ENCODE measurements at regions not wholly inside any gene's neighbourhood (a gene's known extent, or its start where the extent isn't known, plus 50 kb on each side); places are given as distances from the start of the nearest gene placed in this dataset.
"Not testable (repeated sequence)": the region's sequence is repeated elsewhere in the genome, so short reads cannot be mapped to it uniquely, and the experiment has no call there.

DNA sequence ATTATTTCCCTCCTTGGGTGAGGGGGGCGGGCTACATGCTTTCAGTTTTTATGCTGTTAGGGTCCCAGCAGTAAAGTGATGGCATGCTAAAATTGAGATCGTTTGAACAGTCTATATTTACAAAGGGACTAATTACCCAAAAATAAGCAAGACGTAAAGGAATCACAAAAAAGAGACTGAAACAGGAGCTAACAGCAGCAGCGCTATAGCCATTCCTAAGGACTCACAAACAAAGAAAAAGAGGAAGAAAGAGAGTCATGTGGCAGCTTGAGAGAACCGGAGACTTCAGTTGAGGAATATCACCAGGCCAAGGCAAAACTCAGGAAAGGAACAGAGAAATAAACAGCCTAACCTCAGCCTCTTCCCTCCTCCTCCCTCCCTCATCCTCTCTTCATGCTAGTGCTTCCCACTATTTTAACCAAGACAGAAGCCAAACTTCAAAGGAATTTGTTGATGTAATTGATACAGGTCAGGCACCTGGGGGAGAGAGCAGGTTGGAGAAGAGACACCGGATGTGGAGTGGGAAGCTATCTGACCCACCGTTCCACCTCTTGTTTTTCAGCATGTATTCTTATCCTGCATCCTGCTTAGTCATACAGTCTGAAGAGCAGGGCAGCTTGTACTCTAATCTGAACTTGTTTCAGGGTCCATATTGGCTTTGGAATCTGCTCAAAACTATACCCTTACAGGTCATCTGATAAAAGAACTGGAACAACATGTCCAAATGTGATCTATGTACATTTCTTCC, 383.7 kb downstream of the NAF1 start:
- no peak for DNase-seq (ENCODE audit: low read depth)
- no peaks in the 10 kb centered on the region for H3K27me3 ChIP-seq (ENCODE audit: control insufficient read depth, insufficient read depth, low read length)
- no peak overlapping the region for H3K4me3 ChIP-seq (ENCODE audit: low read depth, low read length)
- TF ChIP-seq, protein P1, sequence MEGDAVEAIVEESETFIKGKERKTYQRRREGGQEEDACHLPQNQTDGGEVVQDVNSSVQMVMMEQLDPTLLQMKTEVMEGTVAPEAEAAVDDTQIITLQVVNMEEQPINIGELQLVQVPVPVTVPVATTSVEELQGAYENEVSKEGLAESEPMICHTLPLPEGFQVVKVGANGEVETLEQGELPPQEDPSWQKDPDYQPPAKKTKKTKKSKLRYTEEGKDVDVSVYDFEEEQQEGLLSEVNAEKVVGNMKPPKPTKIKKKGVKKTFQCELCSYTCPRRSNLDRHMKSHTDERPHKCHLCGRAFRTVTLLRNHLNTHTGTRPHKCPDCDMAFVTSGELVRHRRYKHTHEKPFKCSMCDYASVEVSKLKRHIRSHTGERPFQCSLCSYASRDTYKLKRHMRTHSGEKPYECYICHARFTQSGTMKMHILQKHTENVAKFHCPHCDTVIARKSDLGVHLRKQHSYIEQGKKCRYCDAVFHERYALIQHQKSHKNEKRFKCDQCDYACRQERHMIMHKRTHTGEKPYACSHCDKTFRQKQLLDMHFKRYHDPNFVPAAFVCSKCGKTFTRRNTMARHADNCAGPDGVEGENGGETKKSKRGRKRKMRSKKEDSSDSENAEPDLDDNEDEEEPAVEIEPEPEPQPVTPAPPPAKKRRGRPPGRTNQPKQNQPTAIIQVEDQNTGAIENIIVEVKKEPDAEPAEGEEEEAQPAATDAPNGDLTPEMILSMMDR (IDR thresholded peaks at IDR 0.05; ENCODE audit: insufficient read depth, low read depth, low read length) = no peak
- POLR2A ChIA-PET = no interaction called here
- CTCF ChIA-PET = no interaction called here
- no peaks in the 10 kb centered on the region for H3K36me3 ChIP-seq (ENCODE audit: control insufficient read depth, insufficient read depth, low read length)

DNA sequence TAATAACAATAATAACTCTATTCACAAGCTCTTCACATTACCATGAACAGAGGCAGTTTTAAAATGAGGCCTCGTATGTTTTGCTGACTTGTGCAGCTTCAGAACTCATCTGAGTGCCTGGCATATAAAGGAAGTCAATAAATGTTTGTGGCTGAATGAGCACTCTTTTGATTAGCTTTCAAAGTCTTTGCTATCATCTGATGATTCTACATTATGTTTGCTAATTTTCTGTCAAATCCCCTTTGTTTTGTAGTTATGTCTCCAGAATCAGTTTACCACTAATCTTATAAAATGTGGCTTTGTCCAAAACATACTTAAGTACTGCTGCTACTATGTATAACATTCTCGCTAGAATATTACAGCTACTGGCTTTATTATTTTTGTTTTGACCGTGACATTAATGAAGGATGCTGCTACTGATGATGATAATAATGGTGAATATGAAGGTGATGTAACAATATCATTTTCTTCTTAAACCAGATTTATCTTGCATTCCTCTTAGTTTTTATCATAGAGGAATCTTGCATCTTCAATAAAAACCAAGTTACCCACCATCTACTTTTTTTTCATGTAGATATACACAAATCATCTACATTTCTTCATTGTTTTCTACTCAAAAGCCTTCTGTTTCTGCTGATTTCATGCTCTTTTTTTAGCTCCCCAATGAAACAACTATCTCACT, 384.5 kb downstream of the NAF1 start:
- H3K36me3 ChIP-seq (ENCODE audit: control insufficient read depth, insufficient read depth, low read length) = no peaks in the 10 kb centered on the region
- ChIA-PET POLR2A (no interaction called here), CTCF (no interaction called here)
- TF ChIP-seq, protein P1 (IDR thresholded peaks at IDR 0.05; ENCODE audit: insufficient read depth, low read depth, low read length) = no peak
- no peak for DNase-seq (ENCODE audit: low read depth)
- H3K4me3 ChIP-seq (ENCODE audit: low read depth, low read length) = no peak overlapping the region
- H3K27me3 ChIP-seq (ENCODE audit: control insufficient read depth, insufficient read depth, low read length) = no peaks in the 10 kb centered on the region

DNA sequence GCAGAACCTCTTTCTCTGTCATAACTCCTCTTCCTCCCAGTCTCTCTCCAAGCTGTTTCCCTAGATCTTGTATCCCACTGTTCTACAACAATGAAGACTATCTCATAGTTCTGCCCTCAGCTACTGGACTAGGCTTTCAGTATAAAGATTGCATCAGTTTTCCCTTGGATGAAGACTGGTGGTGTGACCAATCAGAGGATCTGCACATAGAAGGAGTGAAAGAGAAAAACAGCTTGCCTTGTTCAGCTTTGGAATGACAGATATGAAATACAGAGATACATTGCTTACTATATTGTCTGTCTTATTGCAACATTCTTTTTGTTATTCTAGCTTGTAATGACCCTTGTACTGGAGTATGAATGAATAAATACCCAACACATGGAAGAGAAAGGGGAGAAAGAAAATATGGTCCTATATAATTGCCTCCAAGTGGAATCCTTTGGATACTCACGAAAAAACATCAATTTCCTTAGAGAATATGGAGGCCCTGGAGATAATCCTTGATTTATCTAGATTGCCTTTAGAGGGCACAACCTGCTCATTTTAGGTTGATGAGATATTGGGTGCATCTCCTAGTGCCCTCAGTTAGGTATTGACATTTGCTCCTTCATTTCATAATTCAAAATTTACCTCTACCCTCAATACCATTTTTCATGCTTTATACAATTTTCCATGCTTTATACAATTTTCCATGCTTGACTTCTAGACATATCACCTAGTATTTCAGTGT, 395.8 kb downstream of the NAF1 start:
- DNase-seq (ENCODE audit: low read depth) = no peak
- Histone ChIP-seq H3K4me3 (ENCODE audit: low read depth, low read length) (no peak overlapping the region), H3K36me3 (ENCODE audit: control insufficient read depth, insufficient read depth, low read length) (no peaks in the 10 kb centered on the region), H3K27me3 (ENCODE audit: control insufficient read depth, insufficient read depth, low read length) (no peaks in the 10 kb centered on the region)
- TF ChIP-seq, protein P1 (IDR thresholded peaks at IDR 0.05; ENCODE audit: insufficient read depth, low read depth, low read length) = no peak
- POLR2A ChIA-PET = no interaction called here
- CTCF ChIA-PET = no interaction called here

DNA sequence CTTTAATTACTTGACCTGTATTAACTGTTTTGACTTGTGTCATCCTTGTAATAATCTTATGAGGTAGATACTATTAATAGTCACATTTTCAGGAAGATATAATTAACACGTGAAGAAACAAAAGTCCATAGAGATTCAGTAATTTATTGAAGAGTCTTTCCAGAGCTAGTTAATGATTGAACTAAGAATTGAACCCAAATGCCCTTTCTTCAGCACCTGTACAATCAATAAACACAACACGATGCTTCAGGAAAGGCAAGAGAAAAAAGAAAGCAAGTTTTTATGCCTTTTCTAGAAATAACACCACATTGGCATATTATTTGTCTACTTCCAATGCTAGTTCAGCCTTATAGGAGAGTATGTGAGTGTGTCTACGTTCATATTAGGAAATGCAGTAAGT, 399.6 kb downstream of the NAF1 start:
- no peaks in the 10 kb centered on the region for H3K36me3 ChIP-seq (ENCODE audit: control insufficient read depth, insufficient read depth, low read length)
- no peaks in the 10 kb centered on the region for H3K27me3 ChIP-seq (ENCODE audit: control insufficient read depth, insufficient read depth, low read length)
- TF ChIP-seq, protein P1 (IDR thresholded peaks at IDR 0.05; ENCODE audit: insufficient read depth, low read depth, low read length) = no peak
- no peak overlapping the region for H3K4me3 ChIP-seq (ENCODE audit: low read depth, low read length)
- DNase-seq (ENCODE audit: low read depth) = no peak
- ChIA-PET POLR2A (no interaction called here), CTCF (no interaction called here)

DNA sequence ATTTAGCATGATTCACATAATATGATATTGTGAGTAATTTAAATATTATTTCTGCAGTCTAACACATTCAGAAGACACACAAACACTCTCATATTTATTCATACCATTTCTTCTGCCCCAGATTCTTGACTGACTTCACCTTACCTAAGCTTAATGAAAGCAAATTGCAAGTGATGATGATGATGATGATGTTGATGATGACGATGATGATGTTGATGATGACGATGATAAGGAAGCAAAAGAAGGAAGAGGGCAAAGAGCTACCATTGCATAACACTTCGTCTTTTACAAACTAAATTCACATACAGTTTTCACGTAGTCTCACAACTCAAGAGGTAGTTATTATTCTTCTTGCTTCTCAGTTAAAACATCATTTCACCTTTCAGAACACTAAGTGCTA, 404.7 kb downstream of the NAF1 start:
- Histone ChIP-seq H3K4me3 (ENCODE audit: low read depth, low read length) (no peak overlapping the region), H3K36me3 (ENCODE audit: control insufficient read depth, insufficient read depth, low read length) (no peaks in the 10 kb centered on the region), H3K27me3 (ENCODE audit: control insufficient read depth, insufficient read depth, low read length) (no peaks in the 10 kb centered on the region)
- ChIA-PET POLR2A (no interaction called here), CTCF (interaction anchor here (0.6 kb wide), 1 partner anchor 11 kb away, joined by 4 read pairs; no protein-coding TSS in a partner anchor)
- DNase-seq (ENCODE audit: low read depth) = no peak
- TF ChIP-seq, protein P1 (IDR thresholded peaks at IDR 0.05; ENCODE audit: insufficient read depth, low read depth, low read length) = no peak

DNA sequence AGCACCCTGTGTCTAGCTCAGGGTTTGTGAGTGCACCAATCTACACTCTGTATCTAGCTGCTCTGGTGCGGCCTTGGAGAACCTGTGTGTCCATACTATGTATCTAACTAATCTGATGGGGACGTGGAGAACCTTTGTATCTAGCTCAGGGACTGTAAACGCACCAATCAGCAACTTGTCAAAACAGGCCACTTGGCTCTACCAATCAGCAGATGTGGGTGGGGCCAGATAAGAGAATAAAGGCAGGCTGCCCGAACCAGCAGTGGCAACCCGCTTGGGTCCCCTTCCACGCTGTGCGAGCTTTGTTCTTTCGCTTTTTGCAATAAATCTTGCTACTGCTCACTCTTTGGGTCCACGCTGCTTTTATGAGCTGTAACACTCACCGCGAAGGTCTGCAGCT, 426.5 kb downstream of the NAF1 start:
- POLR2A ChIA-PET; H3K4me3 ChIP-seq (ENCODE audit: low read depth, low read length); DNase-seq (ENCODE audit: low read depth); H3K27me3 ChIP-seq (ENCODE audit: control insufficient read depth, insufficient read depth, low read length); CTCF ChIA-PET; H3K36me3 ChIP-seq (ENCODE audit: control insufficient read depth, insufficient read depth, low read length): not testable (repeated sequence)

DNA sequence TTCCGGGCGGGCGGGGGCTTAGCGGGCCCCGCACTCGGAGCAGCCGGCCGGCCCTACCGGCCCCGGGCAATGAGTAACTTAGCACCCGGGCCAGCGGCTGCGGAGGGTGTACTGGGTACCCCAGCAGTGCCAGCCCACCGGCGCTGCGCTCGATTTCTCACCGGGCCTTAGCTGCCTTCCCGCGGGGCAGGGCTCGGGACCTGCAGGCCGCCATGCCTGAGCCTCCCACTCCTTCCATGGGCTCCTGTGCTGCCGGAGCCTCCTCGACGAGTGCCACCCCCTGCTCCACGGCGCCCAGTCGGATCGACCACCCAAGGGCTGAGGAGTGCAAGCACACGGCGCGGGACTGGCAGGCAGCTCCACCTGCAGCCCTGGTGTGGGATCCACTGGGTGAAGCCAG, 427.1 kb downstream of the NAF1 start:
- DNase-seq (ENCODE audit: low read depth); POLR2A ChIA-PET; CTCF ChIA-PET; H3K36me3 ChIP-seq (ENCODE audit: control insufficient read depth, insufficient read depth, low read length); H3K27me3 ChIP-seq (ENCODE audit: control insufficient read depth, insufficient read depth, low read length); H3K4me3 ChIP-seq (ENCODE audit: low read depth, low read length): not testable (repeated sequence)

Measured in BJ (cell line).